Neural cell (in vitro differentiated cells): ENCODE measurements at regions not wholly inside any gene's neighbourhood (a gene's known extent, or its start where the extent isn't known, plus 50 kb on each side); places are given as distances from the start of the nearest gene placed in this dataset.

Experiments used
- H2AFZ ChIP-seq: fragments of 200-600, 300-800 bp; sonication (generic), shearing (Covaris generic); 2 replicates; pipeline ENCODE4 v1.6.0; 2014; ENCODE audit warnings: low read depth, mild to moderate bottlenecking, antibody characterized with exemption, low read length, moderate library complexity
- H3F3A ChIP-seq: fragments of 200-600 bp; shearing (Covaris generic); 2 replicates; pipeline ENCODE4 v1.6.1; 2016; ENCODE audit warnings: mild to moderate bottlenecking, moderate library complexity, mixed read lengths, antibody characterized with exemption, low read length; ENCODE audit not compliant: insufficient read depth, poor library complexity, severe bottlenecking
- H3K27ac ChIP-seq: fragments of 200-600, 300-800 bp; sonication (generic), shearing (Covaris generic); 2 replicates; pipeline ENCODE4 v1.5.1; 2014; ENCODE audit warnings: mild to moderate bottlenecking, low read length, moderate library complexity
- H3K27me3 ChIP-seq: fragments of 300-800, 200-600 bp; sonication (generic), shearing (Covaris generic); 2 replicates; pipeline ENCODE4 v1.6.0; 2014; ENCODE audit warnings: mild to moderate bottlenecking, low read depth, low read length, moderate library complexity; ENCODE audit not compliant: insufficient read depth
- H3K36me3 ChIP-seq: fragments of 300-800, 200-600 bp; sonication (generic), shearing (Covaris generic); 2 replicates; pipeline ENCODE4 v1.5.1; 2014; ENCODE audit warnings: mild to moderate bottlenecking, antibody characterized with exemption, low read length, moderate library complexity; ENCODE audit not compliant: insufficient read depth
- H3K4me2 ChIP-seq: fragments of 300-800, 200-600 bp; sonication (generic), shearing (Covaris generic); 2 replicates; pipeline ENCODE4 v1.6.0; 2014; ENCODE audit warnings: mild to moderate bottlenecking, low read length
- H3K4me3 ChIP-seq: fragments of 300-800, 200-600 bp; sonication (generic), shearing (Covaris generic); 2 replicates; pipeline ENCODE4 v1.5.1; 2014; ENCODE audit warnings: mild to moderate bottlenecking, low read length, moderate library complexity
- H3K79me2 ChIP-seq: fragments of 200-600 bp; shearing (Covaris generic); replicated peaks from 2 replicates; pipeline ENCODE4 v1.6.0; 2014; ENCODE audit warnings: mild to moderate bottlenecking, low read length, moderate library complexity; ENCODE audit not compliant: insufficient read depth
- H3K9ac ChIP-seq: fragments of 300-800, 200-600 bp; sonication (generic), shearing (Covaris generic); 2 replicates; pipeline ENCODE4 v1.6.1; 2016; ENCODE audit warnings: mild to moderate bottlenecking, low read length, mixed read lengths
- H3K9me2 ChIP-seq: fragments of 200-600 bp; shearing (Covaris generic); 2 replicates; pipeline ENCODE4 v1.6.1; 2016; ENCODE audit warnings: mild to moderate bottlenecking, low read length, mixed read lengths; ENCODE audit not compliant: insufficient read depth
- H3K9me3 ChIP-seq: fragments of 200-600, 300-800 bp; sonication (generic), shearing (Covaris generic); 2 replicates; pipeline ENCODE4 v1.6.1; 2016; ENCODE audit warnings: mild to moderate bottlenecking, mixed run types, low read length, moderate library complexity, mixed read lengths
- H4K20me1 ChIP-seq: fragments of 200-600 bp; shearing (Covaris generic); 2 replicates; pipeline ENCODE4 v1.6.1; 2016; ENCODE audit warnings: mild to moderate bottlenecking, mixed run types; ENCODE audit not compliant: insufficient read depth
- CTCF ChIP-seq: fragments of 450-650 bp; IDR thresholded peaks from 2 replicates; pipeline ENCODE4 v1.5.1; 2014; ENCODE audit warnings: antibody characterized with exemption, mild to moderate bottlenecking, moderate library complexity; ENCODE audit not compliant: poor library complexity, severe bottlenecking
- EP300 ChIP-seq: fragments of 450-650 bp; conservative IDR thresholded peaks from 2 replicates; pipeline ENCODE4 v1.6.1; 2014; ENCODE audit warnings: antibody characterized with exemption, mild to moderate bottlenecking, moderate library complexity; ENCODE audit not compliant: poor library complexity, severe bottlenecking
- EZH2 ChIP-seq: fragments of 200-600, 300-800 bp; shearing (Covaris generic), sonication (generic); IDR thresholded peaks from 2 replicates; pipeline ENCODE4 v1.6.1; 2014; ENCODE audit warnings: antibody characterized with exemption, low read length, borderline replicate concordance, mild to moderate bottlenecking; ENCODE audit not compliant: insufficient read depth, poor library complexity, severe bottlenecking
- MXI1 ChIP-seq: fragments of 450-650 bp; conservative IDR thresholded peaks from 2 replicates; pipeline ENCODE4 v1.6.1; 2014; ENCODE audit warnings: antibody characterized with exemption, mild to moderate bottlenecking; ENCODE audit not compliant: poor library complexity, severe bottlenecking
- POLR2AphosphoS5 ChIP-seq: IDR thresholded peaks from 2 replicates; pipeline ENCODE4 v1.6.1; 2012
- RAD21 ChIP-seq: fragments of 450-650 bp; conservative IDR thresholded peaks from 2 replicates; pipeline ENCODE4 v1.6.1; 2014; ENCODE audit warnings: antibody characterized with exemption, mild to moderate bottlenecking, moderate library complexity
- REST ChIP-seq: IDR thresholded peaks from 2 replicates; pipeline ENCODE4 v1.6.1; 2012; ENCODE audit warnings: borderline replicate concordance
- TAF1 ChIP-seq: IDR thresholded peaks from 2 replicates; pipeline ENCODE4 v1.6.1; 2012; ENCODE audit warnings: low read depth

- no peak overlapping the region for H2AFZ ChIP-seq
- no peak overlapping the region for H3K4me2 ChIP-seq
- H3K79me2 ChIP-seq: no peaks in the 10 kb centered on the region
- no peak overlapping the region for H3K9ac ChIP-seq
- H3K4me3 ChIP-seq: no peak overlapping the region
- no peaks in the 10 kb centered on the region for H3K9me2 ChIP-seq
- no peak overlapping the region for H3K27ac ChIP-seq
- no peaks in the 10 kb centered on the region for H3K36me3 ChIP-seq
- H4K20me1 ChIP-seq: no peaks in the 10 kb centered on the region
- no peaks in the 10 kb centered on the region for H3K27me3 ChIP-seq
- no peaks in the 10 kb centered on the region for H3K9me3 ChIP-seq
- no peaks in the 10 kb centered on the region for H3F3A ChIP-seq
- no peak for TF ChIP-seq POLR2AphosphoS5
- TF ChIP-seq MXI1: no peak
- TF ChIP-seq CTCF: no peak
- no peak for TF ChIP-seq REST
- no peak for TF ChIP-seq RAD21
- TF ChIP-seq TAF1: no peak
- TF ChIP-seq EP300: no peak
- TF ChIP-seq EZH2: no peak
Measured at GRCh38 chr5:114839360-114839759, 330.3 kb downstream of the TRIM36 start.

- no peak overlapping the region for H3K27ac ChIP-seq
- no peaks in the 10 kb centered on the region for H3K27me3 ChIP-seq
- no peak for TF ChIP-seq CTCF
- TF ChIP-seq EZH2: no peak
- TF ChIP-seq REST: no peak
- H3K4me2 ChIP-seq: no peak overlapping the region
- no peaks in the 10 kb centered on the region for H3K36me3 ChIP-seq
- H3K9me3 ChIP-seq: no peaks in the 10 kb centered on the region
- no peak overlapping the region for H3K4me3 ChIP-seq
- no peaks in the 10 kb centered on the region for H3K79me2 ChIP-seq
- H3F3A ChIP-seq: no peaks in the 10 kb centered on the region
- H3K9ac ChIP-seq: no peak overlapping the region
- no peak overlapping the region for H2AFZ ChIP-seq
- H4K20me1 ChIP-seq: no peaks in the 10 kb centered on the region
- no peaks in the 10 kb centered on the region for H3K9me2 ChIP-seq
Measured at GRCh38 chr5:114838937-114839336, 330.8 kb downstream of the TRIM36 start.
